ENCODE measurements at regions not wholly inside any gene's neighbourhood (a gene's known extent, or its start where the extent isn't known, plus 50 kb on each side); places are given as distances from the start of the nearest gene placed in this dataset.

DNA sequence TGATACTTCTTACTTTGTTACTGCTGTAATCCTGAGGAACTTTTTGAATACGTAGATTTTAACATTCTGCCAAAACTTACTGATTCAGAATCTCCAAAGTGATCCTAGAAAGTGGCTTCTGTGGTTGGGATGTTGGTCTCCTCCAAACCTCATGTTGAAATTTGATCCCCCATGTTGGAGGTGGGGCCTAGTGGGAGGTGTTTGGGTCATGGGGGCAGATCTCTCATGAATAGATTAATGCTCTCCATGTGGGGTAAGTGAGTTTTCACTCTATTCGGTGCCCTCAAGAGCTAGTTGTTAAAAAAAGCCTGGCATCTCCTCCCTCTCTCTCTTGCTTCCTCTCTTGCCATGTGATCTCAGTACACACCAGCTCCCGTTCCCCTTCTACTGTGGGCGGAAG lies 329.9 kb downstream of the HRH4 start:
- Histone ChIP-seq H3K4me1 (no peaks in the 10 kb centered on the region), H3K4me3 (no peak overlapping the region), H3K9me3 (replicated peaks) (peaks cover 21% of the 10 kb centered on the region), H3K27me3 (ENCODE audit: low read depth) (peaks cover 10% of the 10 kb centered on the region), H3K27ac (replicated peaks) (no peak overlapping the region), H3K36me3 (no peaks in the 10 kb centered on the region)
- intact Hi-C loops (cut with micrococcal nuclease), result no loop called here
- DNase-seq, result no peak
- no peak for TF ChIP-seq CTCF (IDR thresholded peaks at IDR 0.05; ENCODE audit: borderline replicate concordance)

DNA sequence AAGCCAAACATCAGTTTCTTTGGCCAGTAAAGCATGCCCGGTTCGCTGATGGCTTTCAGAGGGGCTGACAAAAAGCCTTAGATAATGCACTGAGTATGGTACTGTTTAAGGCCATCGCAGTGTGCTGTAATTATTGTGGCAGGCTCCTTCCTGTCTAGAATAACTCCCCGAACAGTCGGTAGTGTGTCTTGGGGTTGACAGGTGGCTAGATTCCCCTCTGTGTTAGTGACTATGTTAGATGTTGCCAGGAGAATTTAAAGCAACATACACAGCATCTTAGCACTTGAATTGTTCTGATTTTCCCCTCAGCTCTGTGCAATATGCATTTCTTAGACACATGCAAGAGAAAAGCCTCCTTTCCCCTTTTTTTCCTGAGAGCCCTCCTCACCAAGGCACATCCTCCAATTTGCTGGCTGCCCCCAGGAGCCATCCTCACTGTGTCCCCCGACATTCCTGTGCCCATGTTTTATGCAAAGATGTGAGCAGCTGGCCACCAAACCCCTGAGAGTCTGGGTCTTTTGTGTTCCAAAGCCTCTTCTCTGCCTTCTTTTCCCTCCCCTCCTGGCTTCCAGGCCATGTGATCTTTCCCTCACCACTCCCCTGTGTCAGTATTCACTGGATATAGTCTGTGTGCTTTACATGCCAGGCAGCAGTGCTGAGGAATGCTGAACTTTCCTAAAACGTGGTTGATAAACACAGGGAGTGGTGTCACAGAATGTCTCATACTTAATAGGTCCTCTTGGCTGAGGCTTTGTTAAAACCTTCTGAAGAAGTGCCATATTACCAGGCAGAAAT lies 331.5 kb downstream of the HRH4 start:
- no peak for DNase-seq
- Histone ChIP-seq H3K9me3 (replicated peaks) (peaks cover 21% of the 10 kb centered on the region), H3K27me3 (ENCODE audit: low read depth) (peaks cover 6% of the 10 kb centered on the region), H3K36me3 (no peaks in the 10 kb centered on the region), H3K4me3 (no peak overlapping the region), H3K27ac (replicated peaks) (no peak overlapping the region), H3K4me1 (no peaks in the 10 kb centered on the region)
- intact Hi-C loops (cut with micrococcal nuclease), result no loop called here
- TF ChIP-seq CTCF (IDR thresholded peaks at IDR 0.05; ENCODE audit: borderline replicate concordance), result no peak

DNA sequence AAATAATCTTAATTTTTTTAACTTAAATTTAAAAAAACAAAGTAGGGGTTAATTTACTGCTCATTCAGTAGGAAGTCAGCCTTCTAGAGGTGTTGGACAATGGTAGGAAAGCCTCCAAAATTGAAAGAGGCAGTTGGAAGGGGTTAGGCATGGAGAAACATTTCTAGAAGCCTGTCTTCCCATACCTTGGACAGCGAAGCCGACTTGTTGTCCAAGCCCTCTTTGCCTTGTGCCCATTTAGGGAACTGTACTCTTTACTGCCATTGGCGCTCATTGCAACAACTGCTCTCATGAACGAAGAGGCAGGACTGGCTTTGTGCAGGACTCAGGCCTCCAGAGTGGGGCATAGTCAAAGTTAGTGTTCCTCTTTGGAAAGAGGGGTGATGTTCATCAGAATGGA lies 333.3 kb downstream of the HRH4 start:
- H3K27ac ChIP-seq (replicated peaks), result no peak overlapping the region
- peaks cover 9% of the 10 kb centered on the region for H3K9me3 ChIP-seq (replicated peaks)
- H3K4me3 ChIP-seq, result no peak overlapping the region
- peaks cover 6% of the 10 kb centered on the region for H3K27me3 ChIP-seq (ENCODE audit: low read depth)
- no peaks in the 10 kb centered on the region for H3K4me1 ChIP-seq
- no peak for DNase-seq
- TF ChIP-seq CTCF (IDR thresholded peaks at IDR 0.05; ENCODE audit: borderline replicate concordance), result no peak
- no peaks in the 10 kb centered on the region for H3K36me3 ChIP-seq
- intact Hi-C loops (cut with micrococcal nuclease), result no loop called here

DNA sequence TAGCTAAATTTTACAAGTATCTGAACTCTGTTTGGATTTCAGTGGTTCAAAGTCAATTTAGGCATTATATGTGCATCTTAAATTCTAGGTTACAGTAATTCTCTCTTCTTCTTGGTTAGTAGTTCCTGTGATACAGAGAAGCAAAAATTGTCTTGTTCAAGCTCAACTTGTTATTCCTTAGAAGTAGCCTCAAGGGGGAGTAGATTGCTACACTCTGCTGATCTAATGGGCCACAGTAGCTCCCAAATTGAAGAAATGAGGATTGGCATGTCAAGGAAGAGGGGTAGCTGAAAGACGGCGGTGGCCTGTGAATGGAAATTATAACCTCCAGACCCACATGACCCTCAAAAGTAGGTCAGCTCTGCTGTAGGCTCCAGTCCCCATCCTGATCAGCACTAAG lies 334.7 kb downstream of the HRH4 start:
- Histone ChIP-seq H3K27ac (replicated peaks) (no peak overlapping the region), H3K27me3 (ENCODE audit: low read depth) (peaks cover 6% of the 10 kb centered on the region), H3K36me3 (no peaks in the 10 kb centered on the region), H3K9me3 (replicated peaks) (no peaks in the 10 kb centered on the region), H3K4me3 (no peak overlapping the region), H3K4me1 (no peaks in the 10 kb centered on the region)
- DNase-seq, result no peak
- no peak for TF ChIP-seq CTCF (IDR thresholded peaks at IDR 0.05; ENCODE audit: borderline replicate concordance)
- intact Hi-C loops (cut with micrococcal nuclease), result no loop called here

GRCh38 chr18:24797981-24798380 lies 337.5 kb downstream of the HRH4 start:
- H3K36me3 ChIP-seq, result no peaks in the 10 kb centered on the region
- no peaks in the 10 kb centered on the region for H3K27me3 ChIP-seq (ENCODE audit: low read depth)
- TF ChIP-seq CTCF (IDR thresholded peaks at IDR 0.05; ENCODE audit: borderline replicate concordance), result no peak
- H3K27ac ChIP-seq (replicated peaks), result no peak overlapping the region
- no peaks in the 10 kb centered on the region for H3K4me1 ChIP-seq
- intact Hi-C loops (cut with micrococcal nuclease), result no loop called here
- no peaks in the 10 kb centered on the region for H3K9me3 ChIP-seq (replicated peaks)
- no peak for DNase-seq
- no peak overlapping the region for H3K4me3 ChIP-seq

Measured in left ventricle myocardium inferior (tissue), 1 donor.